Amygdala (tissue), 56 donors: ENCODE measurements at regions not wholly inside any gene's neighbourhood (a gene's known extent, or its start where the extent isn't known, plus 50 kb on each side); places are given as distances from the start of the nearest gene placed in this dataset.

ENCODE experiments used
- DNase-seq, 56 donors: peaks; one replicate each; lab custom pipeline; 2025; lab: John Stamatoyannopoulos, UW

DNA sequence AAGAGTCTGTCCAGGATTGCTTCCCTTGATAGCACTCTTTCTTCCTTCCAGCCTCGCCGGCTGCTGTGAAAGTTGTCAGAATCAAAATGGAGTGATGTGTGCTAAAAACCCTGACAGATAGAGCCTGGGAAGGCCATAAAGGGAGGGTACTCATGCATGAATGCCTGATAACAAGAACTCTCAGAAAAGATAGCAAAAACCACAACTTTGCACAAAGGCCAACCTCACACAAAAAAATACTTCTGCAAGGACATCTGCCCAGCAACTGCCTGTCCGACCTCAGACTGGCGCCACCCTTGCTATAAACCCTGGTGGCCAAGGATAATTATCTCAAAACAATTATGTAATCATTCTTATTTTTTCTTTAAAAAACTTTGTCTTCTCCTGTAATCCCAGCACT lies 133.2 kb upstream of the SVIL start:
- no peak for DNase-seq

DNA sequence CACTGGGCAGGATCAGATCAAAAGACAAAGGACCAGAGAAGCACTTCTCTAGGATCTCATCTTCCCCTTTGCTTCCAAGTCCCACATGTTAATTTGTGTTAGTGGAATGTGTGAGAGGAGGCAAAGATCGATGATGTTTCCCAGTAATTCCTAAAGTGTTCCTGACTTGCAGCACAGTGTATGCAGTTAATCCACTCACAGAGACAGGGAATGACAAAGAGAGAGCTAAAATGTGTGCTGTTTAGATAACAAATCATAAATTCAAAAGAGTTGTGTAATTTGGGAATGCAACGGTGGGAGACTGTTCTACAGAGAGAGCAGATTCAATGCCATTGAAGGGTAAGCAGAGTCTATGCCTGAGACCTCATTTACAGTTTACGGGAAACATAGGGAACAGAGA lies 132.0 kb upstream of the SVIL start:
- DNase-seq = no peak

GRCh38 chr10:29765330-29765729 lies 130.6 kb upstream of the SVIL start:
- no peak for DNase-seq

- no peak for DNase-seq
Measured at GRCh38 chr10:29763396-29763795, 128.6 kb upstream of the SVIL start.

GRCh38 chr10:29761916-29762315 lies 127.1 kb upstream of the SVIL start:
- DNase-seq = no peak

DNA sequence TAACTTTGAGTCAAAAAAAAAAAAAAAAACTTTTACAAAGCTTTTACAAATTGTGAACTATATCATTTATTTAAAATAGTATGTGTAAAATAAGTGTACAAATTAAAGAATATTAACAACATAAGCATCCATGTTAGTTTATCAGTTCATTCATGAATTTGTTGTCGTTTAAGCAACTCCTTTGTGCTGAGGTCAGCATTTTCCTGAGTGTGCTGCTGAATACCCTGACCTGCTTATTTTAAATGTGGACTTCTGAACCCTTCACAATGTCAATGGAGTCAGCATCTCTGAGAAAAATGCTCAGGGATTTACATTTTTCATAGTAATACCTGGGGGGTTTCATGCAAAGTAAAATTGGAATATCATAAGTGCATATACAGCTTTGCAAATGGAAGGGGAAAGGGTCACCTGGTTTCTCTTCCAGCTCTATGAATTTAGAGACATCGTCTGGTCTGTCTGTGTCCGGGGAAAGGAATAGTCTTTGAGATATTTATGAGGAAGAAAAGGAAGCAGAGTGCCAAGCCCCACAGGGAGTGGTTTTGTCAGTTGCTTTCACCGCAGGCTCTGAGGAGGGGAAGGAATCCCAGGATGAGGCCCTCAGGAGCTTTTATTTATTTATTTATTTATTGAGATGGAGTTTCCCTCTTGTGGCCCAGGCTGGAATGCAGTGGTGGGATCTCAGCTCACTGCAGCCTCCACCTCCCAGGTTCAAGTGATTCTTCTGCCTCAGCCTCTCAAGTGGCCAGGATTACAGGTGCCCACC lies 125.5 kb upstream of the SVIL start:
- no peak for DNase-seq

DNA sequence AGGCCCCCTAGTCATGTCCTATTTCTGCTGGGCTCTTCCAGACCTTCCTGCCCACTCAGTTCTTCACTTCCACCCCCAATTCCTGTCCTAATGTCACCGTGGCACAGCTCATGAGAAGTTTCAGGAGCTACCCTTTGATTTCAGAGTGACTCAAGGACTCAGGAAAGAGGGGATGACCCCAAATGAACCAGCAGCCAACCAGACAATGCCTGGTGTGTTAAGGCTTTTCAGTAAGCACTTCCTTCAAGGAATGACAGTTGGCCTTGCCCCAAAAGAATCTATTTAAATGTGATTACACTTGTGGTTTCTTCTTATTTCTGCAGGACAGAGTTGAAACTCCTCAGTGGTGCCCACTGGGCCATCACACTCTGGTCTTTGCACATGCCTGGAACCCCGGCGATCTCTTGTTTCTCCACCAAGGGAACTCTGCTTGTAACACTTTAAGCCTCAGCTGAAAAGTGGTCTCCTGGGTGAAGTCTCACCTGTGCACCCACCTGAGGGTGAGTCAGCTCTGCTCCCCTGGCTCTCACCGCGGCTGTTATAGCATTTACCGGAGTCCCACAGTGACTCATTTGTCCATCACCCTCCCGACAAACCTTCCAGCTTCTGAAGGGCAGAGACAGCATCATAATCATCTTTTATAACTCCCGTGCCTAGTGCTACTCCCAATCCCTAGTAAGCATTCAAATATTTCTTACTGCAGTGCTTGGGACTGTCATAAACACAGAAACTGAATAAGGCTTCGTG lies 123.0 kb upstream of the SVIL start:
- DNase-seq = no peak

- DNase-seq = no peak
Measured at GRCh38 chr10:29756451-29756850, 121.7 kb upstream of the SVIL start.

GRCh38 chr10:29753283-29753682 lies 118.5 kb upstream of the SVIL start:
- no peak for DNase-seq

DNA sequence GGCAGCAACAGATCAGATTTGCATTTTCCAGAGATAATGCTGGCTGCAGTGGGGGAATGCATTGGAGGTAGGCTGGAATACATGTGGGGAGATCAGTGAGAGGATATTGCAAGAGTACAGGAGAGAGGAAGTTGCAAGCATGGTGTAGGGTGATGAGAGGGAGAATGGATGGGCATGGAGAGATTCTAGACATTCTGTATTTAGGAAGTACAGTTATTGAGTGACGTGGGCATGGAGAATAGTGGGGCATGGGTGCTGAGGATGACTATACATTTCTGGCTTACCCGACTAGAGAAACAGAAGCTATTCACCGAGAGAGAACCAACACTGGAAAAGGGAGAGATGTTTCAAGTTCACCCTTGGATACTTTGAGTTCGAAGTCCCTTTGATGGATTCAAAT lies 116.9 kb upstream of the SVIL start:
- DNase-seq = no peak

- DNase-seq = no peak
Measured at GRCh38 chr10:29751240-29751639, 116.5 kb upstream of the SVIL start.

GRCh38 chr10:29749150-29749549 lies 114.4 kb upstream of the SVIL start:
- no peak for DNase-seq

GRCh38 chr10:29748109-29748650 lies 113.4 kb upstream of the SVIL start:
- DNase-seq = no peak

GRCh38 chr10:29746080-29746797 lies 111.5 kb upstream of the SVIL start:
- DNase-seq = no peak

- no peak for DNase-seq
Measured at GRCh38 chr10:29740981-29741545, 106.3 kb upstream of the SVIL start.

DNA sequence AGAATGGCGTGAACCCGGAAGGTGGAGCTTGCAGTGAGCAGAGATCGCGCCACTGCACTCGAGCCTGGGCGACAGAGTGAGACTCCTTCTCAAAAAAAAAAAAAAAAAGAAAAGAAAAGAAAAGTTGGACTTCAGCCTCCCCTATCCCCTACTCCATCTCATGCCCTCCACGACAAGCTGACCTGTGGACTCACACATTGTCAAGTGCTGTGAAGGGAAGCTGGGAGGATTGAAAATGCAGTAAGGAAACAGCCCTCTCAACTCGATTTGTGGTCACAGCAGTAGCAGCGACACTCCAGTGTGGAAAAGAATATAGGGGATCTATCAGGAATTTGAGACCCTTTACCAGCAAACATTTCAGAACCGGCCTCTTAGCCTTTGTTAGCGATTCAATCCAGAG lies 103.6 kb upstream of the SVIL start:
- DNase-seq = no peak

- no peak for DNase-seq
Measured at GRCh38 chr10:29737074-29737593, 102.4 kb upstream of the SVIL start.

DNA sequence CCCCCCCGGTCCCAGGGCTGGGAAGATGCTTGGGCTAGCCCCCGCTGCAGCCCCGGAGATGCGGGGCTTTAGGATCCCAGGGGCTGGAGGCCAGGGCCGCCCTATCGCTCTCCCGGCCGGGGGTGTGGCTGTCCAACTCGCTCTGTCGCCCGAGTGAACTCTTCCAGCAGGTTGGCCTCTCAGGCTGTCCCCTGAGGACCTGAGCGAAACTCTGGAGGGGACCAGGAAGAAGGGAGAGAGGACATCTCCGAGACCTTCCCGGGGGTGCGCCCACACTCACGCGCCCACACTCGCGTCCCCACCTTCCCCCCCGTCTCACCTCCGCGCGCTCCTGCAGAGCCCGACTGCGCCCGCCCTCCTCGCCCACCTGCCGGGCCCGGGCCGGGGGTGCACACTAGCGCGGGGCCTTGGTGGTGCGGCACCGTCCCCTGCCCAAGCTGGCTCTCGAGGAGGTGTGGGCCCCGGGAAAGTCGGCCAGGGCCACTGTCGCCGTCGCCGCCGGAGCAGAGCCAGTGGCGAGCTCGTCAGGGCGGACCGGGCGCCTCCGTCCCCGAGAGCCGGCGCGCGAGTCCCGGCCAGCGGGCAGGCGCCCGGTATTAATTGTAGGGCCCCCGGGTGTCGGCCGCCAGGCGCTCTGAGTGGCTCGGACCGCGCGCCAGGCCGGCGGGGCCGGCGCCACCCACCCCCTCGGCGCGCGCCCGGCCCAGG lies 101.7 kb upstream of the SVIL start:
- peak in 4 of 56 donors; percentile 3 to 31 (median 15) for DNase-seq

- DNase-seq = peak in 26 of 56 donors; percentile 6 to 66 (median 16)
Measured at GRCh38 chr10:29735628-29736365, 101.0 kb upstream of the SVIL start.
